NCI-H1417 treated with DMSO at 0.1 percent for 48 hours (cell line): ENCODE measurements at regions not wholly inside any gene's neighbourhood (a gene's known extent, or its start where the extent isn't known, plus 50 kb on each side); places are given as distances from the start of the nearest gene placed in this dataset.

Experiments used
- DNase-seq: peaks from one replicate; lab custom pipeline; 2025; lab: John Stamatoyannopoulos, UW

- no peak for DNase-seq
These were observed 461.2 kb downstream of the KCTD8 start for GRCh38 chr4:43987331-43987944.

DNA sequence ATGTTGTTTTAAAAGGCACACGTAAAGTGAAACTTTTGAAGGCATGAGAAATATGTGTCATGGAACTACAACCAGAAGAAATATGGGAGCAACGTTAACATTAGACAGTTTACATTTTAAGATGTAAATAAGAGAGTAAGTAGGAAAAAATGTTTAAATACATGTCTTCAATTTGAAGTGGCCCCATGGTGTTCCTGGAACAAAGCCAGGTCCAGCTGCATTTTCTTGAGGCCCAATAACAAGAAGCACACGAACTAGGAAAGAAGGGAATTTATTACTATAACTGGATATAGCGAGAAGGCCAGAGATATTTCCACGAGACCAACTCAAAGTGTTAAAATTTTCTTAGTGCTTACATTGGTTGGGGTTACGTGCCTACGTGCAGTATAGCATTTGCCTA lies 458.1 kb downstream of the KCTD8 start:
- DNase-seq, result no peak

DNA sequence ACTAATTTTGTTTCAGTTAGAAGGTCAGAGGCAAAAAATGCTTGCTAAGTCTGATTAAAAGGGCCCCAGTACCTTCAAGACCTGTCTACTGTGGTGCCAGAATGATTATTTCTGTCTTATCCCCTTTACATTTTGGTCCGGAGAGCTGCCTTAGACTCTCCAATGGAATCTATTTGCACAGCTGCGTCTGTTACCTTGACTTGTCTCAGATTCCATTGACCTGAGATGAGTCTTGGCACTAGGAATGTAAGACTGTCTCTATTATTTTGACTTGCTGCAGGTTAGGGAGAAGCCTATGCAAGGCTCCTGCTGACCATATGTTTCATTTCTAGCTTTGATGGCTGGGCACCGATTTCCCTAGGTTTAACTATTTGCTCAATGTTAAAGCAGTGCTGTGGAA lies 457.6 kb downstream of the KCTD8 start:
- no peak for DNase-seq

DNA sequence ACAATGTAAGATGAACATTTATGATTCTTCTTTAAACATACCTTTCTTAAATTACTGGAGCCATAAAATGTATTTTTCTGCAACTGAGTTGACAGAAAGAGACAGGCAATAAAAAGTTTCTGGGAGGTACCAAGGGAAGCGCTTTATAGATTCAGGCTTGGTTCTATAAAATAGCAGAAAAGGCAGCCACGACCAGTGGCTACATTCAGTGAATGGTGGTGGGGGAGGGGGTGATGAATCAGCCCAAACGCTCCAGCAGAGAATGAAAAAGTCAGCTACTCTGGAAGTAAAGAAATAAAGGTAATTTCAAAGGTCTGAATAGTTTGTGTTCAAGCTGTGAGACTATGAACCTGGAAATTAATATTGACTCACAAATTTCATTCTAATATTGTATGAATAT lies 456.1 kb downstream of the KCTD8 start:
- DNase-seq, result no peak

DNA sequence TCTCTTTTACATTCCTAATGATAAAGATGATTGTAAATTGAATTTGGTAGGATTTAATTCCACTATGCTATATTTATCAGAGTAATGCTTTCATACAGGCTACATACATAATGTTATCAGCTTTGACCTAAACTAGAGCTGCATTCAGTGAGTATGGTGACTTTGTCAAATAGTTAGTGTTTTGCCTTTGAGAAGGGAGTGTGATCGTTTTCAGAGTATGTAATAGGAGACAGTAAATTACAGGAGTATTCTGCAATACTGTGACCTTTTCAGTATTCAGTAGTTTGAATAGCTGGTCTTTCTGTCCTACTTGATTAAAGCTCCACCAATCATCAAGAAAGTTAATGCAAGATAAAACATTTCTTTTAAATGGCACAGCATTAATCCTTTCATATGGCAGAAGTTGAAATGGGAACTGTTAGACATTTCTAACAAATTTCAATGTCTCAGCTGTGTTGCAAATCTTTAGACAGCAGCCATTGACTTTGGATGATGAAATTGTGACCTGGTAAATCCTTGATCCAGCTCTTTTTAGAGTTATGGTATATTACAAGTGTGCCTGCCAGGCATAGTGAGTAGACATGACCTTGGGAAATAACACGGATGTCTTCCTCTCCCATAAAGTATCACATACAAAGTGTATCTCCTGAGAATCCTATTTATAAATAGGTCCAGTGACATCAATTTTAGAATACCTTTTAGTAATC lies 455.3 kb downstream of the KCTD8 start:
- DNase-seq, result no peak

GRCh38 chr4:43999669-44000068 lies 448.9 kb downstream of the KCTD8 start:
- DNase-seq, result no peak

DNA sequence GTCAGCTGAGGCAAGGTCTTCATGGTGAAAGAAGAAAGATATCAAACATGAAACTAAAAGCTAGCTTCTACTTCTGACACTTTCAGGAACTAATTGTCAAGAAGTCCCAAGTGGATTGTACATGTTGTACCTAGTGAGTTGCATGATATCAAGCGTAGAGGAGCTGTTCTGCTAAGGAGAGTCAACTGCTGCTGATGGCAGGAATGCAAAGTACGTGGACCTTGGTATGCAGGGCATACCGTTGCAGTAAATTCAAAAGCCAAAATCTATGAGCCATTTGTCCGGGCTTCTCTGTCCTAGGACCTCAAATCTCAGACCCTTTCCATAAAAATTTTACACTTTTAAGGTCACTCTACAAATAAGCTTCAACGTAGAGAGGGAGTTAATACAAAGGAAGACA lies 446.2 kb downstream of the KCTD8 start:
- DNase-seq, result no peak

GRCh38 chr4:44016570-44017421 lies 431.8 kb downstream of the KCTD8 start:
- DNase-seq, result no peak

DNA sequence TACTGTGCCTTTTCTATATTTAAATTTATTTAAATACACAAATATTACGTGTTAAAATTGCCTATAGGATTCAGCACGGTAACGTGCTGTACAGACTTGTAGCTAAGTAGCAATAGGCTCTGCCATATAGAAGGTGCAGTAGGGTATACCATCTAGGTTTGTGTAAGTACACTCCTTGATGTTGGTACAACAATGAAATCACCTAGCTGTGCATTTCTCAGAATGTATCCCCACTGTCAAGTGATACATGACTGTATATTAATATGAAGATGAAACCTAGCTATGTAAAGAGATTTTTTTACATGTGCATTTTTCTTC lies 431.2 kb downstream of the KCTD8 start:
- no peak for DNase-seq

DNA sequence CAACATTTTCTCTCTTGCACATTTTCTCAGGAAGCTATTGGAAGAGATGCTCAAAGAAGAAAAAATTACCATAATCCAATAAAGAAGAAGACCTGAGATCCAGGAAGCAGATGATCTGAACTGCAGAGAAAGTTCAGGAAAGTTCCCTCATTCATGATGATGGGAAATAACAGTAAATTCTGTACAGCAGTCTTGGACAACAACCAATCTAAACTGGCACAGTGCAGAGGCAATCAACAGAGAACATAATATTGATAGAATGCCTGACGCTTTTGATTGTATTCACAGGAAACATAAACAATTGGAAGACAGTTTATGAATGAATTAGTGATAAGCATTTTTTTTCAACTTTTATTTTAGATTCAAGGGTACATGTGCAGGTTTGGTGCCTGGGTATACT lies 428.9 kb downstream of the KCTD8 start:
- no peak for DNase-seq

DNA sequence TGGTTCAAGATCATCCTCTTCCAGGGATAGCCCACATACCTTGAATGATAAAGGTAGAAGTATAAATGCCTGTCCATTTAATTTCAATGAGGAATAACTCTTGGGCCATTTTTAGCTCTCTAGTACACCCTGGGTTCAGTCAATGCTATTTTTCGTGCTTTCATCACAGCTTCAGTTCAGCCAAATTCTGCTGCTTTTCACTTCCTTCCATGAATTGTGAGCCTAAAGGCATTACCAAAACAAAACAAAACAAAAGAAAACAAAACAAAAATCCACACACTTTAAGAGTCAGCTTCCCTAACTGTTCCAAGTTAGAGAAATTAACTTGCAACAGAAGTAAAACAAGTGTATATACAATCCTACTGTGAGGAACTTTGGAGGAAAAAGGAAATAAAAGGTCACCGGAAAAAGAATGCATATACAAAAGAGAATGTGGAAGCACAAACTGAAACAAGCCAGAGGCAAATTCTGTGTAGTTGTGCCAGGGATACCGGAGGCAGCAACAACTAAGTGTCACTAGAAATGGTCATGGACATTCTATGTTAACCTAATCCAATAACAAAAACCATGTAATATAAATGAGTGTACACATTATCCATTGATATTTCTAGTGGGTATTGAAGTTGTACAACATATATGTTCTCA lies 423.1 kb downstream of the KCTD8 start:
- no peak for DNase-seq

- no peak for DNase-seq
These were observed 409.8 kb downstream of the KCTD8 start for GRCh38 chr4:44038811-44039210.

GRCh38 chr4:44046491-44046890 lies 402.1 kb downstream of the KCTD8 start:
- DNase-seq, result no peak

DNA sequence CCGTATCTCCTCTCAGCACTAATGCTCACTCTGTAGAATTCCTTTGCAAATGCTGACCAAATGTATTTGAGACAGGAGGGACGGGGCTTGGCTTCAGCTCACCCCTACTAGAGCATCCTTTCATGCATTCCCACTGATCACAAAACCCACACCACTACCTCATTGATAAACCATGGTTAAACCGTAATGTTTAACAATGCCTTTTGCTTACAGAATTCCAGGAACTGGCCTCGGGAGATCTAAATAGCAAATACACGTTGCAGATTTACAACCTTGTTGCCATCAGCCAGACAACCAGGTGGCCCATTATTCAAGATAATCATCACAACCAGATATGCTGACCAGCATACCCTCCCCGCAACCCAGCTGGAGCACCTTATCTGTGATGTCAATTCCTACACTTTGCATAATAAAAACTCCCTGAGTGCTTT lies 391.9 kb downstream of the KCTD8 start:
- DNase-seq, result no peak

- DNase-seq, result no peak
These were observed 377.8 kb downstream of the KCTD8 start for GRCh38 chr4:44070843-44071242.

DNA sequence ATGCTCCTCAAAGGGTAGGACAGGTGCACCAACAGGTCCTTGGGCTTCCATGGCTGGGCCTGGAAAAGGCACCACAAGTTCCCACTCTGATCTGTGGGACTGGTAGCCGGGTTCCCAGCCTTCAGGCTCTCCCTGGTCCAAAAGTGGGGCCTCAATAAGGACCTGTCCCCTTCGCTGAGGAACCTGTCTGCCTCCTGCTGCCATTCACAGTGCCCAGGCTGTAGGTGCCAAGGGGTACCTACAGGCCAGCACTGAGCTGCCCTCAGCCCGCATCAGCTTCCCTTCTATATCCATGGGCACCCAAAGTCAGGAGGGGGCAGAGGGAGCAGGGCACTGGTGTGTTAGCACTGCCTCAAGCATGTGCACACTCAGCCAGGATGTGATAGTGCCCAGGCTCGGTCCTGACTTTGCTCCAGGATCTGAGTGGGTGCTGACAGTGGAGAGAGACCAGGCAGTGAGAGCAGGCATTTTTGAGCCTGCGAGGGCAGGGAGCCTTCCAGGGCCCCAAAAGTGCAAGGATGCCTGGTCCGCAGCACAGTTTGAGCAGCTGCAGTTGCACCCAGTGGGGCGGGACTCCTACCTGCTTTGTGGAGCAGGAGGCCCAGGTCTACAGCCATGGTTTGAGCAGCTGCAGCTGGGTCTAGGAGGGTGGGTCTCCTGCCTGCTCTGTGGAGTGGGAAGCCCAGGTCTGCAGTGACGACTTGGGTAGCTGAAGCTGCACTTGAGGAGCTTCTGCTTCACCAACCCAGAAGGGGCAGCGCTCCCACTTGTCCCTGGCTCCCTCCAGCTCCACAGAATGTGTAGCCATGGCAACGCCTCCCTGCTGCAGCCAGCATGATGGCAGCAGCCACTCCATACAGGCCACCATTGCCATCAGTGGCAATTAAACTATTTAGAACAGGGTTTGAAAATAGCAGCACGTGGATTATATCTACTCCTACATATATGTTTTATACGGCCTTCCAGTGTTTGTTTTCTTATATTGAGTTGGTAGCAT lies 376.4 kb downstream of the KCTD8 start:
- DNase-seq, result no peak

GRCh38 chr4:44086753-44087152 lies 361.9 kb downstream of the KCTD8 start:
- DNase-seq, result no peak

DNA sequence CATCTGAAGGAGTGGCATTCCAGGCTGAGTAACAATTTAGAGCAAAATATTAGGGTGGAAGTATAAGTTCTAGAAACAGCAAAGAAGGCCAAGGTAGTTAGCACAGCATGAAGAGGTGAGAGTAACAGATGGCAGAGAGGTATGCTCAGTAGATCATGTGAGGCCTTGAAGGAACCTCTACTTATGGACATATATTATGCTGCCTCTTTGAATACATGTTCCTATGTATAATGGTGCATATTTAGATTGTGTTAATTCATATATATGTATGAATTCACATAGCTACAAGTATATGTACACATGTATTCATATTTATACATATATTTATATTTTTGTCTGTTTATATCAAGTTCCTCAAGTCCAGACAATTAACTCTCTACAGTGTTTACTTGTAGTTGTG lies 355.2 kb downstream of the KCTD8 start:
- no peak for DNase-seq

GRCh38 chr4:44098973-44099372 lies 349.6 kb downstream of the KCTD8 start:
- DNase-seq, result no peak

- no peak for DNase-seq
These were observed 348.2 kb downstream of the KCTD8 start for GRCh38 chr4:44100456-44100855.

- DNase-seq, result no peak
These were observed 329.5 kb downstream of the KCTD8 start for GRCh38 chr4:44118971-44119680.
